ENCODE measurements at regions not wholly inside any gene's neighbourhood (a gene's known extent, or its start where the extent isn't known, plus 50 kb on each side); places are given as distances from the start of the nearest gene placed in this dataset.

DNA sequence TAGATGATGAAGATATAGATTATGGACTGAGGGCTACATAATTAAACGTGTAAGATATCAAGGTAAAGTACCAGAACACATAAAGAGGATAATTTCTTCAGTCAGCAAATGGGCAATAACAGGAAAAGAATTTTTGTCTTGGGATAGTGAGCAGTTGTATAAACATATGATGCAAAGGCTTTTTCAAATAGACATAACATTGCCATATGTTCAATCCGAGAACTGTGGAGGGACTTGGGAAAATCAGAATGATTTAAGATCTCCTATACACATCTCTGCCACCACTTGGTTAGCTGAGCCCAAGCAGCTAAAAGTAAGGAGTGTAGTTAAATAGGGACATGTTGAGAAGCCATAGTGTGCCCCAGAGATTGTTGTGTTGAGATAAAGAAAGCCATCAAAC, 287.6 kb upstream of the ZNF521 start:
- TF ChIP-seq, protein P1, sequence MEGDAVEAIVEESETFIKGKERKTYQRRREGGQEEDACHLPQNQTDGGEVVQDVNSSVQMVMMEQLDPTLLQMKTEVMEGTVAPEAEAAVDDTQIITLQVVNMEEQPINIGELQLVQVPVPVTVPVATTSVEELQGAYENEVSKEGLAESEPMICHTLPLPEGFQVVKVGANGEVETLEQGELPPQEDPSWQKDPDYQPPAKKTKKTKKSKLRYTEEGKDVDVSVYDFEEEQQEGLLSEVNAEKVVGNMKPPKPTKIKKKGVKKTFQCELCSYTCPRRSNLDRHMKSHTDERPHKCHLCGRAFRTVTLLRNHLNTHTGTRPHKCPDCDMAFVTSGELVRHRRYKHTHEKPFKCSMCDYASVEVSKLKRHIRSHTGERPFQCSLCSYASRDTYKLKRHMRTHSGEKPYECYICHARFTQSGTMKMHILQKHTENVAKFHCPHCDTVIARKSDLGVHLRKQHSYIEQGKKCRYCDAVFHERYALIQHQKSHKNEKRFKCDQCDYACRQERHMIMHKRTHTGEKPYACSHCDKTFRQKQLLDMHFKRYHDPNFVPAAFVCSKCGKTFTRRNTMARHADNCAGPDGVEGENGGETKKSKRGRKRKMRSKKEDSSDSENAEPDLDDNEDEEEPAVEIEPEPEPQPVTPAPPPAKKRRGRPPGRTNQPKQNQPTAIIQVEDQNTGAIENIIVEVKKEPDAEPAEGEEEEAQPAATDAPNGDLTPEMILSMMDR (IDR thresholded peaks at IDR 0.05): no peak
- TF ChIP-seq EZH2 (IDR thresholded peaks at IDR 0.05; ENCODE audit: borderline replicate concordance, insufficient read depth, low read depth, low read length, poor library complexity, severe bottlenecking): no peak

Data from B cell (primary cell).